GM12874 (cell line): ENCODE measurements at regions not wholly inside any gene's neighbourhood (a gene's known extent, or its start where the extent isn't known, plus 50 kb on each side); places are given as distances from the start of the nearest gene placed in this dataset.

ENCODE experiments used
- TF ChIP-seq, protein P1 (sequence below): IDR thresholded peaks from 2 replicates; pipeline ENCODE4 v1.5.1; 2011; ENCODE audit warnings: low read depth, mild to moderate bottlenecking, control low read depth, low read length, moderate library complexity; ENCODE audit not compliant: insufficient read depth

GRCh38 chr14:100430571-100430970, 107.4 kb downstream of the SLC25A47 start:
- TF ChIP-seq, protein P1, sequence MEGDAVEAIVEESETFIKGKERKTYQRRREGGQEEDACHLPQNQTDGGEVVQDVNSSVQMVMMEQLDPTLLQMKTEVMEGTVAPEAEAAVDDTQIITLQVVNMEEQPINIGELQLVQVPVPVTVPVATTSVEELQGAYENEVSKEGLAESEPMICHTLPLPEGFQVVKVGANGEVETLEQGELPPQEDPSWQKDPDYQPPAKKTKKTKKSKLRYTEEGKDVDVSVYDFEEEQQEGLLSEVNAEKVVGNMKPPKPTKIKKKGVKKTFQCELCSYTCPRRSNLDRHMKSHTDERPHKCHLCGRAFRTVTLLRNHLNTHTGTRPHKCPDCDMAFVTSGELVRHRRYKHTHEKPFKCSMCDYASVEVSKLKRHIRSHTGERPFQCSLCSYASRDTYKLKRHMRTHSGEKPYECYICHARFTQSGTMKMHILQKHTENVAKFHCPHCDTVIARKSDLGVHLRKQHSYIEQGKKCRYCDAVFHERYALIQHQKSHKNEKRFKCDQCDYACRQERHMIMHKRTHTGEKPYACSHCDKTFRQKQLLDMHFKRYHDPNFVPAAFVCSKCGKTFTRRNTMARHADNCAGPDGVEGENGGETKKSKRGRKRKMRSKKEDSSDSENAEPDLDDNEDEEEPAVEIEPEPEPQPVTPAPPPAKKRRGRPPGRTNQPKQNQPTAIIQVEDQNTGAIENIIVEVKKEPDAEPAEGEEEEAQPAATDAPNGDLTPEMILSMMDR, result no peak

DNA sequence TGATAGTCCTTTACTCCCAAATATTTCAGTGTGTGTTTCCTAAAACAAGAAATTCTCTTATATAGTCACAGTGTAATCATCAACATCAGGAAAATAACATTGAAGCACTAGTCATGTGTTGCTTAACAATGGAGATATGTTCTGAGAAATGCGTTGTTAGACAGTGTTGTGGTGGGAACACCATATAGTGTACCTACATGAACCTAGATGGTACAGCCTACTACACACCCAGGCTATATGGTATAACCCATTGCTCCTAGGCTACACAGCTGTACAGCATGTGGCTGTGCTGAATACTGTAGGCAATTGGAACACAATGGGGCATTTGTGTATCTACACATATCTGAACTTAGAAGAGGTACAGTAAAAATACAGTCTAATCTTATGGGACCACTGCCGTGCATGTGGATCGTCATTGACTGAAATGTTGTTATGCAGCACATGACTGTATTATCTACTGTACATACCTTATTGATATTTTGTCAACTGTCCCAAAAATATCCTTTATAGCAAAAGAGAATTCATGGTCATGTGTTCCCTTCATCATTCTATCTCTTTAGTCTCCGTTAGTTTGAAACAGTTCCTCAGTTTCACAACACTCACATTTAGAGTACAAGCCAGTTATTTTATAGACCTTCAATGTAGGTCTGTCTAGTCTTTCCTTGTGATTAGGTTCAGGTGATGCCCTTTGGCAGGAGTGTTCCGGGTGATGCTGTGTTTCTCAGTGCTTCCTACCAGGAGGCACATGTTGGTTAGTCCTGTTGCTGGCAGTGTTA, 109.7 kb downstream of the SLC25A47 start:
- TF ChIP-seq, protein P1, result no peak

- TF ChIP-seq, protein P1, result no peak
Observed at GRCh38 chr14:100433428-100433814, 110.3 kb downstream of the SLC25A47 start.

- TF ChIP-seq, protein P1, result no peak
Observed at GRCh38 chr14:100434033-100434601, 111.0 kb downstream of the SLC25A47 start.

DNA sequence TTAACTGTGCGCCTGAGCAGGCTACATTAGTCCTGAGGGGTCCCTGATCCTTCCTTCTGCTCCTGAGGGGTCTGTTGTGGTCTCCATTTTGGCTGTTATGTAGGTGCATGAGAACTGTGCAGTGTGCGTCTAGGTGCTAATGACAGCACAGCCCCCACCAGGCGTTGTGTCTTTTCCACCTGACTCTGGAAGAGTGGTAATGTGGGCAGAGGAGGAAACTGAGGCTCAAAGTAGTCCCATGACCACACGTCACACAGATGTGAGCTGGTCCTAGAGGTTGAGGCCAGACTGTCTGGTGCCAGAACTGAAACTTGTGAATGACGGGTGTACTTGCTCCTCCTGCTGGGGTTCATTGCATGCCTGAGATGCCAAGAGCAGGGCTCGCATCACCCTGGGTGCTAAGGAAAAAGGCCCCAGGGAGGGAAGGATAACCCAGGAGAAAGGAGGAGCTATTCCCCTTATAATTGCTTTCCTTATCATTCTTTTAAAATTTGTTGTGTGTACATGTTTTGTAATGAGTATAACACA, 111.8 kb downstream of the SLC25A47 start:
- TF ChIP-seq, protein P1, result no peak

DNA sequence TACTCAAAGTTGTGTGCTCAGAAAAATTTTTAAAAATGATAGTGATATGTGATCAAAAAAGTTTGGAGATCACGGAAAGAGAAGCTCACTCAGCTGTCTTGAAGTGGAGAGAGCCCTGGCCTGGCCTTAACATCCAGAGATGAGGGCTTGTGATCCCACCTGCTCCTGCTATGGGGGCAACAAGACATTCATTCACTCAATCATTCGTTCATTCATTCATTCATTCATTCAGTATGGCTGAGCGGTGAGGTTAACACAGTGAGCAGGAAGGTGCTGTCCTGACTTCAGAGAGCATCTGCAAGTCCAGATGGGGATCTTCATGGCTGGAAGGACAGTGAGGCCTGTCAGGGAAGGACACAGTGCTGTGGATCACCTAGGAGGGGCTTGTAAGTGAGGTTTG, 112.3 kb downstream of the SLC25A47 start:
- TF ChIP-seq, protein P1, result no peak

DNA sequence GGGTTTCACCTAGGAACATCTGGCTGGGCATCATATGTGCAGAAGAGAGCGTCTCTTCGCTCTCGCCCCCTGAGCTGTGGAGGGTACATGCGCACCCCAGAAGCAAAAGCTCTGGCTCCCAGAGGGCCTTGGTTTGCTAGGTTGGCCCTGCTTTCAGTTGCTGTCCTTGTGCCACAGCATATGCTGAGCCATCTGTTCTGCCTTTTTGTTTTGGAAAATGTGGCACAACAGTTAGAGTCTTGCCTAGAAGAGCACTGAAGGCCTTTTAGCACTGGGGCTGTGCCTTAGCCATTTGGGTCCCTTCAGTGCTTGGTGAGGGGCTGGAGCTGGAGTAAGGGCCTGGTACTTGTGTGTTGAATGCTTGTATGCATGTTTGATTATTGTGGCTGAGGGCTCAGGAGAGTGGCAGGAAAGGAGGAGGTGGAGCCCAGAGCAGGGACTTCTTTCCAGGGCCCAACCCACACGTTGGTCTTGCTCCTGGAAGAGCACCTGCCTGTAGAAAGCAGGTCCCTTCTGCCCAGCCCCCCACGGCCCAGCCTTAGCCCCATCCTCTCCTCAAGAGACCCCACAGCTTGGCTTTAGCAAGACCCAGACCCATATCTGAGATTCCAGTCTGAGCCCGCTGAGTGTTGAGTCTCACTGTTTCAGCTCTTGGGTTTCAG, 113.7 kb downstream of the SLC25A47 start:
- TF ChIP-seq, protein P1, result no peak
